NB4 (cell line): ENCODE measurements at regions not wholly inside any gene's neighbourhood (a gene's known extent, or its start where the extent isn't known, plus 50 kb on each side); places are given as distances from the start of the nearest gene placed in this dataset.

Experiments used
- POLR2A ChIP-seq: IDR thresholded peaks from 2 replicates; pipeline ENCODE4 v1.6.1; 2011; ENCODE audit warnings: mild to moderate bottlenecking; ENCODE audit not compliant: insufficient read length; ENCODE audit errors: extremely low read depth
- TF ChIP-seq, protein P1 (sequence below): IDR thresholded peaks from one replicate; pipeline ENCODE4 v1.5.1; 2012; ENCODE audit warnings: low read depth, low read length

DNA sequence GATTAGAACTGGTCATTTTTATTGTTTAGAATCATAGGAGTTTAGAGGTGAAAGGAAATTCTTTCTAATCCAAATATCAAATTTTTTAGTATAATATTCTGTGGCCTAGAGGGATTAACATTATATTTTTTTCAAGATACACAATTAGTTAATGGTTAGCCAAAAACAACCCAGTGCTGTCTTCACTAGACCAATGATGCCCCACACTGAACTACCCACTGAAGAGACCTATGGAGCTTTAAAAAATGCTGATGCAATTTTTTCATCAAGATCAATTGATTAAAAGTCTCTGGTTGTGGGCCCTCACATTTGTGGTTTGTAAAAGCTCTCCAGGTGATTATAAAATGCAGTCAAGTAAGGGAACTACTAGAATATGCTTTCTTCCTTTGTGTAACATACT, 274.1 kb upstream of the C9orf72 start:
- TF ChIP-seq, protein P1, sequence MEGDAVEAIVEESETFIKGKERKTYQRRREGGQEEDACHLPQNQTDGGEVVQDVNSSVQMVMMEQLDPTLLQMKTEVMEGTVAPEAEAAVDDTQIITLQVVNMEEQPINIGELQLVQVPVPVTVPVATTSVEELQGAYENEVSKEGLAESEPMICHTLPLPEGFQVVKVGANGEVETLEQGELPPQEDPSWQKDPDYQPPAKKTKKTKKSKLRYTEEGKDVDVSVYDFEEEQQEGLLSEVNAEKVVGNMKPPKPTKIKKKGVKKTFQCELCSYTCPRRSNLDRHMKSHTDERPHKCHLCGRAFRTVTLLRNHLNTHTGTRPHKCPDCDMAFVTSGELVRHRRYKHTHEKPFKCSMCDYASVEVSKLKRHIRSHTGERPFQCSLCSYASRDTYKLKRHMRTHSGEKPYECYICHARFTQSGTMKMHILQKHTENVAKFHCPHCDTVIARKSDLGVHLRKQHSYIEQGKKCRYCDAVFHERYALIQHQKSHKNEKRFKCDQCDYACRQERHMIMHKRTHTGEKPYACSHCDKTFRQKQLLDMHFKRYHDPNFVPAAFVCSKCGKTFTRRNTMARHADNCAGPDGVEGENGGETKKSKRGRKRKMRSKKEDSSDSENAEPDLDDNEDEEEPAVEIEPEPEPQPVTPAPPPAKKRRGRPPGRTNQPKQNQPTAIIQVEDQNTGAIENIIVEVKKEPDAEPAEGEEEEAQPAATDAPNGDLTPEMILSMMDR: no peak
- TF ChIP-seq POLR2A: no peak
